IPS DF 6.9 (cell line): ENCODE measurements at regions not wholly inside any gene's neighbourhood (a gene's known extent, or its start where the extent isn't known, plus 50 kb on each side); places are given as distances from the start of the nearest gene placed in this dataset.

Experiments
- DNase-seq: peaks from one replicate; pipeline ENCODE4 v3.0.0-alpha.2; 2013; ENCODE audit warnings: low read depth, low spot score
- H3K27ac ChIP-seq: one replicate; pipeline ENCODE4 v1.5.1; 2013; ENCODE audit warnings: low read length, control low read depth
- H3K27me3 ChIP-seq: 2 replicates; pipeline ENCODE4 v1.6.1; 2013; ENCODE audit warnings: mild to moderate bottlenecking, low read length; ENCODE audit not compliant: control insufficient read depth, insufficient read depth
- H3K36me3 ChIP-seq: 2 replicates; pipeline ENCODE4 v1.6.1; 2013; ENCODE audit warnings: low read length; ENCODE audit not compliant: control insufficient read depth, insufficient read depth
- H3K4me1 ChIP-seq: 2 replicates; pipeline ENCODE4 v1.6.1; 2013; ENCODE audit warnings: low read length; ENCODE audit not compliant: control insufficient read depth, insufficient read depth
- H3K4me3 ChIP-seq: 2 replicates; pipeline ENCODE4 v1.5.1; 2013; ENCODE audit warnings: mild to moderate bottlenecking, low read length
- H3K9me3 ChIP-seq: 2 replicates; pipeline ENCODE4 v1.6.1; 2013; ENCODE audit warnings: low read length, inconsistent platforms; ENCODE audit not compliant: control insufficient read depth, insufficient read depth
- WGBS: extraction: QIAGEN DNeasy Blood & Tissue Kit; methylation state at CpG from one replicate; pipeline ENCODE4 v1.1.7; 2013; ENCODE audit warnings: mixed read lengths, missing lambda C conversion rate; ENCODE audit not compliant: insufficient read length, insufficient coverage; 5-methylcytosine and 5-hydroxymethylcytosine counted together

GRCh38 chr16:49101997-49102396 is 179.6 kb downstream of the CBLN1 start:
- no peak for DNase-seq
- Histone ChIP-seq H3K4me1 (no peaks in the 10 kb centered on the region), H3K4me3 (no peak overlapping the region), H3K9me3 (no peaks in the 10 kb centered on the region), H3K27ac (no peak overlapping the region), H3K36me3 (no peaks in the 10 kb centered on the region), H3K27me3 (no peaks in the 10 kb centered on the region; the same call in 1 of the 2 replicates)
- WGBS, result no CpG with 5 or more reads among the region's 1 CpG

GRCh38 chr16:49100366-49100765 is 181.3 kb downstream of the CBLN1 start:
- no peak for DNase-seq
- H3K9me3 ChIP-seq, result no peaks in the 10 kb centered on the region
- no peaks in the 10 kb centered on the region for H3K4me1 ChIP-seq
- no peaks in the 10 kb centered on the region for H3K36me3 ChIP-seq
- H3K27me3 ChIP-seq, result no peaks in the 10 kb centered on the region; the same call in 1 of the 2 replicates
- no peak overlapping the region for H3K27ac ChIP-seq
- H3K4me3 ChIP-seq, result no peak overlapping the region

- no peak overlapping the region for H3K4me3 ChIP-seq
- no peaks in the 10 kb centered on the region for H3K36me3 ChIP-seq
- no peak for DNase-seq
- H3K9me3 ChIP-seq, result no peaks in the 10 kb centered on the region
- no peaks in the 10 kb centered on the region; the same call in 1 of the 2 replicates for H3K27me3 ChIP-seq
- H3K4me1 ChIP-seq, result no peaks in the 10 kb centered on the region
- H3K27ac ChIP-seq, result no peak overlapping the region
- WGBS, result no CpG with 5 or more reads among the region's 2 CpGs
These were observed 183.7 kb downstream of the CBLN1 start for GRCh38 chr16:49097964-49098363.

- Histone ChIP-seq H3K27ac (no peak overlapping the region), H3K4me3 (no peak overlapping the region), H3K9me3 (no peaks in the 10 kb centered on the region), H3K27me3 (no peaks in the 10 kb centered on the region; the same call in 1 of the 2 replicates), H3K36me3 (no peaks in the 10 kb centered on the region), H3K4me1 (no peaks in the 10 kb centered on the region)
- DNase-seq, result no peak
- no CpG with 5 or more reads among the region's 7 CpGs for WGBS
These were observed 185.3 kb downstream of the CBLN1 start for GRCh38 chr16:49096176-49096945.

GRCh38 chr16:49095539-49095938 is 186.1 kb downstream of the CBLN1 start:
- DNase-seq, result no peak
- H3K36me3 ChIP-seq, result no peaks in the 10 kb centered on the region
- no peaks in the 10 kb centered on the region for H3K9me3 ChIP-seq
- WGBS, result no CpG with 5 or more reads among the region's 2 CpGs
- H3K27ac ChIP-seq, result no peak overlapping the region
- no peaks in the 10 kb centered on the region for H3K27me3 ChIP-seq
- no peaks in the 10 kb centered on the region for H3K4me1 ChIP-seq
- no peak overlapping the region for H3K4me3 ChIP-seq

GRCh38 chr16:49094471-49094870 is 187.2 kb downstream of the CBLN1 start:
- Histone ChIP-seq H3K27ac (no peak overlapping the region), H3K9me3 (no peaks in the 10 kb centered on the region), H3K4me1 (no peaks in the 10 kb centered on the region), H3K4me3 (no peak overlapping the region), H3K36me3 (no peaks in the 10 kb centered on the region), H3K27me3 (no peaks in the 10 kb centered on the region)
- no CpG with 5 or more reads among the region's 2 CpGs for WGBS
- DNase-seq, result no peak

- Histone ChIP-seq H3K4me1 (no peaks in the 10 kb centered on the region), H3K27me3 (no peaks in the 10 kb centered on the region), H3K27ac (no peak overlapping the region), H3K36me3 (no peaks in the 10 kb centered on the region), H3K4me3 (no peak overlapping the region), H3K9me3 (no peaks in the 10 kb centered on the region)
- no CpG with 5 or more reads among the region's 2 CpGs for WGBS
- no peak for DNase-seq
These were observed 187.7 kb downstream of the CBLN1 start for GRCh38 chr16:49093939-49094338.

- H3K27ac ChIP-seq, result no peak overlapping the region
These were observed 188.9 kb downstream of the CBLN1 start for GRCh38 chr16:49092704-49093103.

GRCh38 chr16:49089533-49089932 is 192.1 kb downstream of the CBLN1 start:
- Histone ChIP-seq H3K4me1 (no peaks in the 10 kb centered on the region), H3K36me3 (no peaks in the 10 kb centered on the region), H3K27me3 (no peaks in the 10 kb centered on the region), H3K9me3 (no peaks in the 10 kb centered on the region), H3K4me3 (no peak overlapping the region), H3K27ac (no peak overlapping the region)
- no CpG with 5 or more reads among the region's 2 CpGs for WGBS
- DNase-seq, result no peak

More at GRCh38 chr16:49092704-49093103, 188.9 kb downstream of the CBLN1 start:
- WGBS, result no CpG with 5 or more reads among the region's 2 CpGs
- no peaks in the 10 kb centered on the region for H3K27me3 ChIP-seq
- H3K4me3 ChIP-seq, result no peak overlapping the region
- DNase-seq, result no peak
- H3K9me3 ChIP-seq, result no peaks in the 10 kb centered on the region
- H3K4me1 ChIP-seq, result no peaks in the 10 kb centered on the region
- no peaks in the 10 kb centered on the region for H3K36me3 ChIP-seq

- H3K4me3 ChIP-seq, result no peak overlapping the region
- no peaks in the 10 kb centered on the region for H3K27me3 ChIP-seq
- no CpG with 5 or more reads among the region's 4 CpGs for WGBS
- H3K27ac ChIP-seq, result no peak overlapping the region
- H3K4me1 ChIP-seq, result no peaks in the 10 kb centered on the region
- no peaks in the 10 kb centered on the region for H3K9me3 ChIP-seq
- no peak for DNase-seq
- no peaks in the 10 kb centered on the region for H3K36me3 ChIP-seq
These were observed 192.6 kb downstream of the CBLN1 start for GRCh38 chr16:49089039-49089438.

- Histone ChIP-seq H3K4me1 (no peaks in the 10 kb centered on the region), H3K27ac (no peak overlapping the region), H3K27me3 (no peaks in the 10 kb centered on the region), H3K9me3 (no peaks in the 10 kb centered on the region), H3K4me3 (no peak overlapping the region), H3K36me3 (no peaks in the 10 kb centered on the region)
- WGBS, result no CpG with 5 or more reads among the region's 2 CpGs
- no peak for DNase-seq
These were observed 196.0 kb downstream of the CBLN1 start for GRCh38 chr16:49085686-49086085.
